ENCODE measurements at regions not wholly inside any gene's neighbourhood (a gene's known extent, or its start where the extent isn't known, plus 50 kb on each side); places are given as distances from the start of the nearest gene placed in this dataset.

- H3K4me3 Mint-ChIP-seq, result no peak overlapping the region
- DNase-seq, result no peak
- peaks cover 14% of the 10 kb centered on the region for H3K9me3 Mint-ChIP-seq
- no peaks in the 10 kb centered on the region for H3K36me3 Mint-ChIP-seq
- H3K27me3 Mint-ChIP-seq, result no peaks in the 10 kb centered on the region
- H3K27ac Mint-ChIP-seq, result no peak overlapping the region
- no peaks in the 10 kb centered on the region for H3K4me1 Mint-ChIP-seq
These were observed 800.9 kb upstream of the CDH7 start for GRCh38 chr18:64949885-64950284.

- no peak overlapping the region for H3K4me3 Mint-ChIP-seq
- DNase-seq, result no peak
- no peaks in the 10 kb centered on the region for H3K36me3 Mint-ChIP-seq
- no peak overlapping the region for H3K27ac Mint-ChIP-seq
- H3K9me3 Mint-ChIP-seq, result no peaks in the 10 kb centered on the region
- H3K4me1 Mint-ChIP-seq, result no peaks in the 10 kb centered on the region
- H3K27me3 Mint-ChIP-seq, result no peaks in the 10 kb centered on the region
These were observed 787.8 kb upstream of the LINC00305 start for GRCh38 chr18:64936671-64937070.

GRCh38 chr18:64929036-64929435 is 780.1 kb upstream of the LINC00305 start:
- no peak overlapping the region for H3K4me3 Mint-ChIP-seq
- DNase-seq, result no peak
- no peak overlapping the region for H3K27ac Mint-ChIP-seq
- H3K4me1 Mint-ChIP-seq, result no peaks in the 10 kb centered on the region
- H3K27me3 Mint-ChIP-seq, result no peaks in the 10 kb centered on the region
- H3K36me3 Mint-ChIP-seq, result no peaks in the 10 kb centered on the region
- no peaks in the 10 kb centered on the region for H3K9me3 Mint-ChIP-seq

GRCh38 chr18:64919971-64920570 is 771.2 kb upstream of the LINC00305 start:
- H3K27ac Mint-ChIP-seq, result no peak overlapping the region
- H3K27me3 Mint-ChIP-seq, result no peaks in the 10 kb centered on the region
- H3K4me1 Mint-ChIP-seq, result no peaks in the 10 kb centered on the region
- no peak overlapping the region for H3K4me3 Mint-ChIP-seq
- H3K9me3 Mint-ChIP-seq, result no peaks in the 10 kb centered on the region
- no peak for DNase-seq
- H3K36me3 Mint-ChIP-seq, result no peaks in the 10 kb centered on the region

GRCh38 chr18:64918851-64919250 is 770.0 kb upstream of the LINC00305 start:
- Mint-ChIP-seq H3K27me3 (no peaks in the 10 kb centered on the region), H3K27ac (no peak overlapping the region), H3K4me1 (no peaks in the 10 kb centered on the region), H3K9me3 (no peaks in the 10 kb centered on the region), H3K36me3 (no peaks in the 10 kb centered on the region), H3K4me3 (no peak overlapping the region)
- no peak for DNase-seq

- Mint-ChIP-seq H3K27ac (no peak overlapping the region), H3K27me3 (no peaks in the 10 kb centered on the region), H3K36me3 (no peaks in the 10 kb centered on the region), H3K9me3 (peaks cover 10% of the 10 kb centered on the region), H3K4me3 (no peak overlapping the region), H3K4me1 (no peaks in the 10 kb centered on the region)
- no peak for DNase-seq
These were observed 744.5 kb upstream of the LINC00305 start for GRCh38 chr18:64893349-64893748.

- Mint-ChIP-seq H3K9me3 (peaks cover 4% of the 10 kb centered on the region), H3K27me3 (no peaks in the 10 kb centered on the region), H3K36me3 (no peaks in the 10 kb centered on the region), H3K4me1 (no peaks in the 10 kb centered on the region), H3K27ac (no peak overlapping the region), H3K4me3 (no peak overlapping the region)
- DNase-seq, result no peak
These were observed 740.1 kb upstream of the LINC00305 start for GRCh38 chr18:64888956-64889355.

- no peak for DNase-seq
- peaks cover 2% of the 10 kb centered on the region for H3K9me3 Mint-ChIP-seq
- no peaks in the 10 kb centered on the region for H3K4me1 Mint-ChIP-seq
- H3K4me3 Mint-ChIP-seq, result no peak overlapping the region
- H3K36me3 Mint-ChIP-seq, result no peaks in the 10 kb centered on the region
- no peak overlapping the region for H3K27ac Mint-ChIP-seq
- no peaks in the 10 kb centered on the region for H3K27me3 Mint-ChIP-seq
These were observed 738.1 kb upstream of the LINC00305 start for GRCh38 chr18:64886995-64887394.

GRCh38 chr18:64882896-64883295 is 734.0 kb upstream of the LINC00305 start:
- DNase-seq, result no peak
- H3K27me3 Mint-ChIP-seq, result no peaks in the 10 kb centered on the region
- H3K9me3 Mint-ChIP-seq, result peaks cover 2% of the 10 kb centered on the region
- no peak overlapping the region for H3K4me3 Mint-ChIP-seq
- no peak overlapping the region for H3K27ac Mint-ChIP-seq
- no peaks in the 10 kb centered on the region for H3K4me1 Mint-ChIP-seq
- H3K36me3 Mint-ChIP-seq, result no peaks in the 10 kb centered on the region

GRCh38 chr18:64876833-64877232 is 727.9 kb upstream of the LINC00305 start:
- Mint-ChIP-seq H3K4me1 (no peaks in the 10 kb centered on the region), H3K9me3 (peaks cover 8% of the 10 kb centered on the region), H3K4me3 (no peak overlapping the region), H3K27ac (no peak overlapping the region), H3K27me3 (no peaks in the 10 kb centered on the region), H3K36me3 (no peaks in the 10 kb centered on the region)
- no peak for DNase-seq

- H3K4me1 Mint-ChIP-seq, result no peaks in the 10 kb centered on the region
- no peak overlapping the region for H3K27ac Mint-ChIP-seq
- no peak for DNase-seq
- no peak overlapping the region for H3K4me3 Mint-ChIP-seq
- peaks cover 9% of the 10 kb centered on the region for H3K9me3 Mint-ChIP-seq
- no peaks in the 10 kb centered on the region for H3K36me3 Mint-ChIP-seq
- no peaks in the 10 kb centered on the region for H3K27me3 Mint-ChIP-seq
These were observed 724.0 kb upstream of the LINC00305 start for GRCh38 chr18:64872710-64873458.

- Mint-ChIP-seq H3K4me3 (no peak overlapping the region), H3K27ac (no peak overlapping the region), H3K27me3 (no peaks in the 10 kb centered on the region), H3K36me3 (no peaks in the 10 kb centered on the region), H3K9me3 (peaks cover 7% of the 10 kb centered on the region), H3K4me1 (no peaks in the 10 kb centered on the region)
- DNase-seq, result no peak
These were observed 705.2 kb upstream of the LINC00305 start for GRCh38 chr18:64854112-64854511.

- H3K4me1 Mint-ChIP-seq, result no peaks in the 10 kb centered on the region
- H3K4me3 Mint-ChIP-seq, result no peak overlapping the region
- no peaks in the 10 kb centered on the region for H3K27me3 Mint-ChIP-seq
- peaks cover 6% of the 10 kb centered on the region for H3K9me3 Mint-ChIP-seq
- H3K27ac Mint-ChIP-seq, result no peak overlapping the region
- no peaks in the 10 kb centered on the region for H3K36me3 Mint-ChIP-seq
- no peak for DNase-seq
These were observed 703.4 kb upstream of the LINC00305 start for GRCh38 chr18:64852281-64852680.

GRCh38 chr18:64851726-64852125 is 702.8 kb upstream of the LINC00305 start:
- H3K4me1 Mint-ChIP-seq, result no peaks in the 10 kb centered on the region

GRCh38 chr18:64850791-64851190 is 701.9 kb upstream of the LINC00305 start:
- no peaks in the 10 kb centered on the region for H3K27me3 Mint-ChIP-seq
- H3K36me3 Mint-ChIP-seq, result no peaks in the 10 kb centered on the region
- no peak for DNase-seq
- H3K4me1 Mint-ChIP-seq, result no peaks in the 10 kb centered on the region
- H3K27ac Mint-ChIP-seq, result no peak overlapping the region
- H3K9me3 Mint-ChIP-seq, result peaks cover 6% of the 10 kb centered on the region
- no peak overlapping the region for H3K4me3 Mint-ChIP-seq

More at GRCh38 chr18:64851726-64852125, 702.8 kb upstream of the LINC00305 start:
- H3K36me3 Mint-ChIP-seq, result no peaks in the 10 kb centered on the region
- H3K27ac Mint-ChIP-seq, result no peak overlapping the region
- DNase-seq, result no peak
- peaks cover 6% of the 10 kb centered on the region for H3K9me3 Mint-ChIP-seq
- no peaks in the 10 kb centered on the region for H3K27me3 Mint-ChIP-seq
- no peak overlapping the region for H3K4me3 Mint-ChIP-seq
